Stomach (tissue), 4 donors: ENCODE measurements at regions not wholly inside any gene's neighbourhood (a gene's known extent, or its start where the extent isn't known, plus 50 kb on each side); places are given as distances from the start of the nearest gene placed in this dataset.

Experiments
- CTCF ChIP-seq, 7 experiments: fragments of 450-650 bp in 4 of 7; fragments of 200-600 bp in 3 of 7; sonication (generic) in 3 of 7; IDR thresholded peaks; one replicate each; pipeline ENCODE4 v1.5.1; 2016 to 2019; ENCODE audit warnings: antibody characterized with exemption in 7 of 7, control low read depth in 2 of 7, mild to moderate bottlenecking in 1 of 7
- POLR2AphosphoS5 ChIP-seq, 3 donors: sonication (generic); formaldehyde crosslinking; IDR thresholded peaks; one replicate each; pipeline ENCODE4 v1.6.1; 2016; ENCODE audit warnings: antibody characterized with exemption in 3 of 3

DNA sequence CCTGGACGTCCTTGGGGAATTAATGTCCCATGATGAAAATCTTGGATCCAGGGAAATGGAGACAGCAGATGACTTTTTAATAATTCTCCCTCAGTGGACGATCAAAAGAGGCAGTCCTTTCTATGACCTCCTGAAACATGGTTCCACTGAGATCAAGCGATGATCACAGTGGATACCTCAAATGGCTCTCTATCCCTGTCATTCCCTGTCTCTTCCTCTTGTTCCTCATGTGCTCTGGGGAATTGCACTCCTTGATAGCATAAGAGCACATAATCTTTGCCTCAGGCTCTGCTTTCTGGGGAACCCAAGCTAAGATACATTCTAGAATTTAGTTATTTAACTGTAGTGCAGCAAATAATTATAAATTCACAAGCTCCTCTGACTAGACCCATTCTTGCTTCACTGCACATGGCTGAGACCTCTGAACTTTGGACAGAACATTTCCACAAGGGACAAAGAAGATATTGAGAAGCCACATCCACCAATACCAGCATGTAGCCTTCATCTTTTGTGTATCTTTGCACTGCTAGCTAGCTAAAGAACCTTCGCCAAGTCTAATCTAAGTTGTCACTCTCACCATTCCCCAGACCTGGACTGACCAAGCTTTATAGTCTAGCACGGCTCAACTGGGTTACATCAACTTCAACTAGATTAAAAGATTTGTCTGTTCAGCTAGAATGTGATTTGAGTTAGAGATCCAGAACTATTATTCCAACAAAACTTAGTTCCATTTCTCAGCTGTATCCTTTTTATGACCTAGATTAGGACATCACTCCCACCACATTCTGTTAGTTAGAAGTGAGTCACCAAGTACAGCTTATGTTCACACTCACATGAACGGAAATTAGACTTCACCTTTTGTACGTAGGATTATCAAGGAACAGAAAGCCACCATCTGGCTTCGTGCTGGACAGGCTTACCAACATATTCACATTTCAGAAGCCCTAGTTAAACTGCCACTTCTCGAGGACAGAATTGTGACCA is 142.7 kb downstream of the SUCLA2 start:
- TF ChIP-seq CTCF (IDR thresholded peaks at IDR 0.05) (no peak), POLR2AphosphoS5 (IDR thresholded peaks at IDR 0.05) (no peak)
